ENCODE measurements at regions not wholly inside any gene's neighbourhood (a gene's known extent, or its start where the extent isn't known, plus 50 kb on each side); places are given as distances from the start of the nearest gene placed in this dataset.

DNA sequence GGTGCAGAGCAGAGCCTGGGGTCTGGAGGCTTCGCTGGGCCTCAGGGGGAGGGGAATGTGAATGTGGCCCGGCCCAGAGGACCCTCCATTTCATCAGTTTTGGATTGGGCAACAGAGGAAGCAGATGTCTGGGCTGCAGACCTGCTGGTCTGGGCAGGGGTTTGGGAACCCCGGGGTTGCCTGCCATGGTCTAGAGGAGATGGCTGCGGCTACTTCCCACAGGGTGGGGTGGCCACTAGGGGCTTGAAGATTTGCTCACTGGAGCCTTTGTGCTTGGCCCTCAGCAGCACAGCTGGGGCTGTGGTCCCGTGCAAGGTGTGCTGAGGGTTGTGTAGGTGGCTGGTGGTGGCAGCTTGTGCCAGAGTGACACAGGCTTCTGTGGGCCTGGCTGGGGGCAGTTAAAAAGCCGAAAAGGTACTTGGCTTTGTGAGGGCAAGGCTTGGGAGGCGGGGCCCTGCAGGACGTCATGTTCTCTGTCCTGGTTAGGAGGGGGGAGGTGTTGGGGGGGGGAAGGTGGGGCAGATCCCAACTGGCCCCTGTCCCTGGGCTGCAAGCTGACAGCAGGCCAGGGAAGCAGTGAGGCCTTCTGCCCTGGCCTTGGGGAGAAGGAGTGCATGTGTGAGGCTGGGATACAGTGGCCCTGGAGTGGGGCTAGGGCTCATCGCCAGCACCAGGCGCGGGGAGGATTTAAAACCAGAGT lies 98.0 kb downstream of the KPNA2 start:
- Histone ChIP-seq H2AFZ (ENCODE audit: low read length) (no peak overlapping the region), H3K9ac (ENCODE audit: low read length) (no peak overlapping the region), H3K27ac (ENCODE audit: low read length) (no peak overlapping the region), H3F3A (ENCODE audit: insufficient read depth, low read length) (no peaks in the 10 kb centered on the region), H3K4me2 (ENCODE audit: low read depth, low read length) (no peak overlapping the region), H4K20me1 (ENCODE audit: insufficient read depth, low read length) (no peaks in the 10 kb centered on the region), H3K27me3 (replicated peaks; ENCODE audit: insufficient read depth, low read length) (no peaks in the 10 kb centered on the region), H3K4me3 (ENCODE audit: low read length) (no peak overlapping the region), H3K4me1 (ENCODE audit: low read length) (no peaks in the 10 kb centered on the region), H3K9me3 (replicated peaks; ENCODE audit: insufficient read depth, low read length) (no peaks in the 10 kb centered on the region), H3K9me2 (replicated peaks; ENCODE audit: insufficient read depth, low read length) (no peaks in the 10 kb centered on the region), H3K79me2 (ENCODE audit: low read length) (no peaks in the 10 kb centered on the region), H3K36me3 (replicated peaks; ENCODE audit: insufficient read depth, low read length) (no peaks in the 10 kb centered on the region)
- DNase-seq: no peak
- TF ChIP-seq EZH2phosphoT487 (IDR thresholded peaks at IDR 0.05; ENCODE audit: low read length): no peak
- TF ChIP-seq CTCF (IDR thresholded peaks at IDR 0.05; ENCODE audit: low read length): no peak
- TF ChIP-seq EZH2 (optimal IDR thresholded peaks at IDR 0.05; ENCODE audit: low read depth, low read length): no peak

DNA sequence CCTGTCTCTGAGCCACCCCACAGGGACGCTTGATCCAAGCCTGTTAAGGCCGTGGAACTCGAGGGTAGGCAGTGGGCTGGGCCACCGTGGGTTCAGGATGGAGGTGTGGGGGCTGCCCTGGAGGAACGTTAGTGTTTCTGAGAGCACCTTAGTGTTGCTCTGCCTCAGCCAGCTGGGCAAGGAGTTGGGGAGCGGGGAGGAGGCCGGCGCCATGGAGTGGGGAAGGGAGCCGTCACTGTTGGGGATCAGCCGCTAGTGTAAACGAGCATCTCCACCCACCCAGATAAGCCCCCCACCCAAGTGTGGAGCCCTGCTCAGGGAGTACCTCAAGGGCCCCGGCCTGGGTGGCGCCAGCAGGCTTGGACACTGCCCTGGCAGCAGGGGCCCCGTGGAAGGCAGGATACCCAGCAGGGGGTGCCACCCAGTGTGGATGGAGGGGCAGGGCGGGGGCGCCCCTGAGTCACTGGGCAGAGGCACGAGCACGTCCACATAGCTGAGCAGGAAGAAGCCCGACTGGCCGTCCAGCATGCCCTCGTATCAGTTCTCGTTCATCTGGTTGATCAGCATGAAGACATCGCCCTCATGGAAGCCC lies 98.6 kb downstream of the KPNA2 start:
- Histone ChIP-seq H2AFZ (ENCODE audit: low read length) (no peak overlapping the region), H3K4me3 (ENCODE audit: low read length) (no peak overlapping the region), H3K79me2 (ENCODE audit: low read length) (no peaks in the 10 kb centered on the region), H3K4me1 (ENCODE audit: low read length) (no peaks in the 10 kb centered on the region), H3K4me2 (ENCODE audit: low read depth, low read length) (no peak overlapping the region), H3K27ac (ENCODE audit: low read length) (no peak overlapping the region), H3K9me2 (replicated peaks; ENCODE audit: insufficient read depth, low read length) (no peaks in the 10 kb centered on the region), H3K9ac (ENCODE audit: low read length) (no peak overlapping the region), H4K20me1 (ENCODE audit: insufficient read depth, low read length) (no peaks in the 10 kb centered on the region), H3F3A (ENCODE audit: insufficient read depth, low read length) (no peaks in the 10 kb centered on the region), H3K27me3 (replicated peaks; ENCODE audit: insufficient read depth, low read length) (no peaks in the 10 kb centered on the region), H3K36me3 (replicated peaks; ENCODE audit: insufficient read depth, low read length) (no peaks in the 10 kb centered on the region), H3K9me3 (replicated peaks; ENCODE audit: insufficient read depth, low read length) (no peaks in the 10 kb centered on the region)
- TF ChIP-seq EZH2 (optimal IDR thresholded peaks at IDR 0.05; ENCODE audit: low read depth, low read length) (no peak), CTCF (IDR thresholded peaks at IDR 0.05; ENCODE audit: low read length) (no peak), EZH2phosphoT487 (IDR thresholded peaks at IDR 0.05; ENCODE audit: low read length) (no peak)
- no peak for DNase-seq

DNA sequence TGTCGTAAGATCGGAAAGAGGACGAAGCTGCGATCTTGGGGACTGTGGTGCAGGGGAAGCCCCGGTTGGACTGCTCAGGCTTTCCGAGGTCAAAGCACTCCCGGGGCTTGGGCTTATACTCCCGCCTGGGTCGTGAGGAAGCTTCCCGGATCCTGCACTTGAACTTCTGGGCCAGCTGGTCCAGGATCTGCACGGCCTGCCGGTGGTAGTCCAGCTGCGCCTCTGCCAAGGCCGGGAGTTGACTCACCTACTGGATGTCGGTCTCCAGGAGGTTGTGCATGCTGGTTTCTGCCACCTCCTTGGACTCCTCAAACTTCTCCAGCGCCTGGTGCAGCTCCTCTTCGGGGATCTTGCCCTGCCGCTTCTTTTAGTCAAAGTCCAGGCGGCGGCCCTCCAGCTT lies 99.2 kb downstream of the KPNA2 start:
- Histone ChIP-seq H3K79me2 (ENCODE audit: low read length) (no peaks in the 10 kb centered on the region), H3F3A (ENCODE audit: insufficient read depth, low read length) (no peaks in the 10 kb centered on the region), H3K4me3 (ENCODE audit: low read length) (no peak overlapping the region), H3K9ac (ENCODE audit: low read length) (no peak overlapping the region), H3K9me2 (replicated peaks; ENCODE audit: insufficient read depth, low read length) (no peaks in the 10 kb centered on the region), H3K4me1 (ENCODE audit: low read length) (no peaks in the 10 kb centered on the region), H3K36me3 (replicated peaks; ENCODE audit: insufficient read depth, low read length) (no peaks in the 10 kb centered on the region), H2AFZ (ENCODE audit: low read length) (no peak overlapping the region), H3K9me3 (replicated peaks; ENCODE audit: insufficient read depth, low read length) (no peaks in the 10 kb centered on the region), H3K27me3 (replicated peaks; ENCODE audit: insufficient read depth, low read length) (no peaks in the 10 kb centered on the region), H3K4me2 (ENCODE audit: low read depth, low read length) (no peak overlapping the region), H4K20me1 (ENCODE audit: insufficient read depth, low read length) (no peaks in the 10 kb centered on the region), H3K27ac (ENCODE audit: low read length) (no peak overlapping the region)
- DNase-seq: no peak
- TF ChIP-seq EZH2phosphoT487 (IDR thresholded peaks at IDR 0.05; ENCODE audit: low read length) (no peak), EZH2 (optimal IDR thresholded peaks at IDR 0.05; ENCODE audit: low read depth, low read length) (no peak), CTCF (IDR thresholded peaks at IDR 0.05; ENCODE audit: low read length) (no peak)

All from MM.1S (cell line).